VCaP (cell line): ENCODE measurements at regions not wholly inside any gene's neighbourhood (a gene's known extent, or its start where the extent isn't known, plus 50 kb on each side); places are given as distances from the start of the nearest gene placed in this dataset.
"Not testable (repeated sequence)": the region's sequence is repeated elsewhere in the genome, so short reads cannot be mapped to it uniquely, and the experiment has no call there.

Source experiments
- H3K27ac ChIP-seq: fragments of 450-650 bp; 2 replicates; pipeline ENCODE4 v1.5.1; 2017
- TF ChIP-seq, protein P1 (sequence below): fragments of 450-650 bp; conservative IDR thresholded peaks from 2 replicates; pipeline ENCODE4 v1.5.1; 2017; ENCODE audit warnings: mild to moderate bottlenecking, moderate library complexity

GRCh38 chr5:108561416-108562204 lies 179.7 kb upstream of the FBXL17 start:
- no peak overlapping the region for H3K27ac ChIP-seq
- TF ChIP-seq, protein P1, sequence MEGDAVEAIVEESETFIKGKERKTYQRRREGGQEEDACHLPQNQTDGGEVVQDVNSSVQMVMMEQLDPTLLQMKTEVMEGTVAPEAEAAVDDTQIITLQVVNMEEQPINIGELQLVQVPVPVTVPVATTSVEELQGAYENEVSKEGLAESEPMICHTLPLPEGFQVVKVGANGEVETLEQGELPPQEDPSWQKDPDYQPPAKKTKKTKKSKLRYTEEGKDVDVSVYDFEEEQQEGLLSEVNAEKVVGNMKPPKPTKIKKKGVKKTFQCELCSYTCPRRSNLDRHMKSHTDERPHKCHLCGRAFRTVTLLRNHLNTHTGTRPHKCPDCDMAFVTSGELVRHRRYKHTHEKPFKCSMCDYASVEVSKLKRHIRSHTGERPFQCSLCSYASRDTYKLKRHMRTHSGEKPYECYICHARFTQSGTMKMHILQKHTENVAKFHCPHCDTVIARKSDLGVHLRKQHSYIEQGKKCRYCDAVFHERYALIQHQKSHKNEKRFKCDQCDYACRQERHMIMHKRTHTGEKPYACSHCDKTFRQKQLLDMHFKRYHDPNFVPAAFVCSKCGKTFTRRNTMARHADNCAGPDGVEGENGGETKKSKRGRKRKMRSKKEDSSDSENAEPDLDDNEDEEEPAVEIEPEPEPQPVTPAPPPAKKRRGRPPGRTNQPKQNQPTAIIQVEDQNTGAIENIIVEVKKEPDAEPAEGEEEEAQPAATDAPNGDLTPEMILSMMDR = no peak

GRCh38 chr5:108560581-108560980 lies 178.7 kb upstream of the FBXL17 start:
- TF ChIP-seq, protein P1 = no peak
- H3K27ac ChIP-seq = no peak overlapping the region

DNA sequence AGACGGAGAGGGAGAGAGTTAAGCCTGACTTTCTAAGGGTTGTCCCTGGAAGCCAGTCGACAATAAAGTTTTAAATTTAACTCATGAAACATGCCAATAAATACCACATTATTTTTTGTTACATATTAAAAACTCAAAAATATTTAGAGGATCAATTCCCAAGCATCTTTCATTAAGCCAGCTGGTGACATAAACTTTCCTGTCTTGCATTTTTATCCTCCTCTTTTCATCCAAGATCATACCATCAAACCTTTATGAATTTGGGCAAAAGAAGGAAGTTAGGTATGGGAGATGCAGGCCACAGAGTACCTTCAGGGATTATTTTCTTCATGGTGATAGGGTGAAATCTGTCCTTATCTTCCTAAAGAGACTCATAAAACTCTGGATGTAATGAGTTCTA lies 178.3 kb upstream of the FBXL17 start:
- no peak overlapping the region for H3K27ac ChIP-seq
- TF ChIP-seq, protein P1 = no peak

- H3K27ac ChIP-seq = not testable (repeated sequence)
Observed at GRCh38 chr5:108558840-108559239, 176.9 kb upstream of the FBXL17 start.

GRCh38 chr5:108558142-108558541 lies 176.2 kb upstream of the FBXL17 start:
- not testable (repeated sequence) for H3K27ac ChIP-seq

GRCh38 chr5:108557686-108558085 lies 175.8 kb upstream of the FBXL17 start:
- H3K27ac ChIP-seq = no peak overlapping the region
- TF ChIP-seq, protein P1 = no peak

- TF ChIP-seq, protein P1 = no peak
- no peak overlapping the region for H3K27ac ChIP-seq
Observed at GRCh38 chr5:108556441-108557145, 174.7 kb upstream of the FBXL17 start.

GRCh38 chr5:108548684-108549596 lies 167.0 kb upstream of the FBXL17 start:
- TF ChIP-seq, protein P1 = no peak
- no peak overlapping the region for H3K27ac ChIP-seq
